HEK293T (cell line): ENCODE measurements at regions not wholly inside any gene's neighbourhood (a gene's known extent, or its start where the extent isn't known, plus 50 kb on each side); places are given as distances from the start of the nearest gene placed in this dataset.

ENCODE experiments used
- ARNT ChIP-seq: fragments of 450-650 bp; IDR thresholded peaks from 2 replicates; pipeline ENCODE4 v1.6.1; 2017; ENCODE audit warnings: mild to moderate bottlenecking
- BHLHE40 ChIP-seq: fragments of 450-650 bp; IDR thresholded peaks from 2 replicates; pipeline ENCODE4 v1.6.1; 2016; ENCODE audit warnings: mild to moderate bottlenecking, moderate library complexity, borderline replicate concordance
- CTBP1 ChIP-seq: fragments of 450-650 bp; IDR thresholded peaks from 2 replicates; pipeline ENCODE4 v1.6.1; 2016; ENCODE audit warnings: borderline replicate concordance
- ELF4 ChIP-seq: fragments of 450-650 bp; IDR thresholded peaks from 2 replicates; pipeline ENCODE4 v1.6.1; 2017; ENCODE audit warnings: antibody characterized with exemption
- FOXA1 ChIP-seq: fragments of 450-650 bp; IDR thresholded peaks from 2 replicates; pipeline ENCODE4 v1.6.1; 2016; ENCODE audit warnings: mild to moderate bottlenecking
- FOXK2 ChIP-seq: fragments of 450-650 bp; IDR thresholded peaks from 2 replicates; pipeline ENCODE4 v1.6.1; 2016; ENCODE audit warnings: mild to moderate bottlenecking
- FOXM1 ChIP-seq: fragments of 450-650 bp; IDR thresholded peaks from 2 replicates; pipeline ENCODE4 v1.6.1; 2017; ENCODE audit warnings: mild to moderate bottlenecking, borderline replicate concordance
- HDGF ChIP-seq: fragments of 450-650 bp; IDR thresholded peaks from 2 replicates; pipeline ENCODE4 v1.6.1; 2017; ENCODE audit warnings: antibody characterized with exemption, borderline replicate concordance
- L3MBTL2 ChIP-seq: fragments of 450-650 bp; conservative IDR thresholded peaks from 2 replicates; pipeline ENCODE4 v1.6.1; 2016; ENCODE audit warnings: mild to moderate bottlenecking
- LEF1 ChIP-seq: fragments of 450-650 bp; IDR thresholded peaks from 2 replicates; pipeline ENCODE4 v1.6.1; 2017; ENCODE audit warnings: mild to moderate bottlenecking, borderline replicate concordance
- PKNOX1 ChIP-seq: fragments of 450-650 bp; IDR thresholded peaks from 2 replicates; pipeline ENCODE4 v1.6.1; 2016
- SP1 ChIP-seq: fragments of 450-650 bp; IDR thresholded peaks from 2 replicates; pipeline ENCODE4 v1.6.1; 2017
- SUZ12 ChIP-seq: fragments of 450-650 bp; IDR thresholded peaks from 2 replicates; pipeline ENCODE4 v1.6.1; 2016; ENCODE audit warnings: mild to moderate bottlenecking
- ZNF384 ChIP-seq: fragments of 450-650 bp; IDR thresholded peaks from 2 replicates; pipeline ENCODE4 v1.6.1; 2016

GRCh38 chr2:67486041-67486796 lies 89.1 kb downstream of the ETAA1 start:
- TF ChIP-seq SP1 (no peak), ARNT (no peak), FOXA1 (no peak), FOXM1 (no peak), FOXK2 (no peak), ZNF384 (no peak), BHLHE40 (no peak), ELF4 (no peak), L3MBTL2 (no peak), SUZ12 (no peak), LEF1 (no peak), PKNOX1 (no peak), HDGF (no peak), CTBP1 (no peak)
